CD4-positive, alpha-beta T cell treated with Interleukin-17A for 4 hours (primary cell): ENCODE measurements at regions not wholly inside any gene's neighbourhood (a gene's known extent, or its start where the extent isn't known, plus 50 kb on each side); places are given as distances from the start of the nearest gene placed in this dataset.
A peak's percentile ranks its signal among the peaks of the same experiment; 100 is the strongest.
"Not testable (repeated sequence)": the region's sequence is repeated elsewhere in the genome, so short reads cannot be mapped to it uniquely, and the experiment has no call there.

Experiments
- DNase-seq: peaks from one replicate; pipeline ENCODE4 v3.0.0-alpha.2; 2020; ENCODE audit warnings: mixed read lengths

DNA sequence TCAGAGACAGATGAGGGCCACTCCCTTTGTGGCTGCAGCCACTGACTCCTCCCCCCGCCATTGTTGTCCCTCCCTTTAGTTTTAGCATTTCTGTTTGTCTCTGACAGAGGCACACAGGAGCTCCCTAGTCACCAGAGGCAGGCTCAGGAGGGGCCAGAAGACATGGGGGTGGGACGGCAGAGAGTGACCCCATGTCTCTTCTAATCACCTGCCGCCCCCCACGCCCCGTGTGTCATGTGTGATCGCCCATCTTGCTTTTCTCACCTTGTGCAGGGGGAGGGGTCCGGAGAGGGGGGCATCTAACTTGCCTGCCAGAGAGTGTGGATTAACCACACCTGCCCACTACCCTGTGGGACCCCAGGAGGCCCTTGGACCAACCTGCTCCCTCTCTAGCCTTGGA, 246.7 kb upstream of the TP53TG3C start:
- not testable (repeated sequence) for DNase-seq

DNA sequence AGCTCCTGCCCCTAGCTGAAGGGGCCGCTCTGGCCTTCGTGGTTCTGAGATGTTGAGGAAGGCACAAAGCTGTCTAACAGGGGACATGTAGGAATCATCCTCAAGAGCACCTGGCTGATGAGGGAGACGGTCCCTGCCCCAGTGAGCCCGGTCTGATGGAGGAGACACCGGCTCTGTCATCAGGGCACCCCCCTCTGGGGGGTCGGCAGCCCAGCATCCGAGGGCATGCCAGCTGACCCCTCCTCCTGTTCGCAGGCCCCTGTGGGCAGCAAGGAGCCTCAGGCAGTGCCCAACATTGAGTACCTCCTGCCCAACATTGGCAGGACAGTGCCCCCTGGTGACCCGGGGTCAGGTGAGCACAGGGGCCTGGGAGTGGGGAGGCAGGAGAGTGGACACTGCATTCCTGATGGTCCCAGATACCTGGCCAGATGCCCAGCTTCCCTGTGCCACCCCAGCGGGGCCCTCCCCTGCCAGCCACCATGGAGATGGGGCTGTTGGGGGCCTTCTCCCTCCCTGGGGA, 247.9 kb upstream of the TP53TG3C start:
- peak; percentile 2 for DNase-seq

DNA sequence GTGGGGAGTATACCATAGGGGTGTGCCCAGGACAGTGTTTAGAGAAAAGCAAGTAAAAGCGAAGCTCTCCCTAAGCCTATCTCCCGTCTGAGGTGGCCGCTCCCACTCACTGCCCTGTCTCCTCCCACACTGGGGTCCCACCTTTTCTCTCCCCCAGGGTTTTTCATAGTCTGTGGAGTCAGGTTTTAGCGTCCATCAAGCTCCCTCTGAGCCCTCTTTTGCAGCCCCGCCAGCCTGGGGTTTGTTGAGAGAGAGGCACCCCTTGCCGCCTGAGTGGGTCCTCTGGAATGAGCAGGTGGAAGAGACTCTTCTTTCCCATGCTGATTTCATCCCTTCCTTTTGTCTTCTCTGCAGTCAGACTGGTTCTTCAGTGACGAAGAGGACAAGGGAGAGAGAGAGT, 248.7 kb upstream of the TP53TG3C start:
- not testable (repeated sequence) for DNase-seq

DNA sequence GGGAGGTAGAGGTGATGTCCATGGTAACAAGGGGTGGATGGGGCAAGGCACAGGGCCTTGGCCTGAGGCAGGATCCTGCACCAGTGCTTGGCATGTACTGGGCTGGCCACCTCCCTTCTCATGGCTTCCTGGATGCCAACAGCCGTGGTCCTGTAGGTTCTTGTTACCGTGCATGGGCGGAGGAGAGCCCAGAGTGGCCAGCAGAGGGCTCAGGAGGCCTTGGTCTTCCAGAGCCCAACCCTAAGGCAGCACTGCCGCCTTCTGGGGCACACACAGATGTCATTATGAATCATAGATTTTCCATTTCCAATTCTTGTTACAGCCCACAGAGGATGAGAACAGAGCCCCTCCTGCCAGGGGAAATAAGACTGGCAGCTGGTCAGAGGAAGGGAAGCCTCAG, 254.2 kb upstream of the TP53TG3C start:
- DNase-seq: not testable (repeated sequence)

DNA sequence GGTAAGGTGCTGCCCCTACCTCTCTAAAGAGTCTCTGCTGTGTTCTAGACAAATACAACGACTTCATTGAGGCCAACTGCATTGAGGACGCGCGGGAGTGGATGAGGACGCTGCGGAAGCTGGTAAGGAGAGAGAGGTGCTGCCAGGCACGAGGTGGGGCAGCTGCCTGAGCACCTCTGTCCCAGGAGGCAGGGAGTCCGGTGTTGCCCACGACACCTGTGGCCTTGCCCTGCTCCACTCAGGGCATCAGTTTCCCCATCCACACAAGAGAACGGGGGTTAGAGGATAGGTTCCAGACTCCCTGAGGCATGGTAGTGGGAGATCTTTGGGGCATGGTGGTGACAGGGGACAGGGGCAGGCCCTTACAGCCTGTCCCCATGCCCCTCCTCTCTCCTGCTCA, 256.1 kb upstream of the TP53TG3C start:
- not testable (repeated sequence) for DNase-seq

DNA sequence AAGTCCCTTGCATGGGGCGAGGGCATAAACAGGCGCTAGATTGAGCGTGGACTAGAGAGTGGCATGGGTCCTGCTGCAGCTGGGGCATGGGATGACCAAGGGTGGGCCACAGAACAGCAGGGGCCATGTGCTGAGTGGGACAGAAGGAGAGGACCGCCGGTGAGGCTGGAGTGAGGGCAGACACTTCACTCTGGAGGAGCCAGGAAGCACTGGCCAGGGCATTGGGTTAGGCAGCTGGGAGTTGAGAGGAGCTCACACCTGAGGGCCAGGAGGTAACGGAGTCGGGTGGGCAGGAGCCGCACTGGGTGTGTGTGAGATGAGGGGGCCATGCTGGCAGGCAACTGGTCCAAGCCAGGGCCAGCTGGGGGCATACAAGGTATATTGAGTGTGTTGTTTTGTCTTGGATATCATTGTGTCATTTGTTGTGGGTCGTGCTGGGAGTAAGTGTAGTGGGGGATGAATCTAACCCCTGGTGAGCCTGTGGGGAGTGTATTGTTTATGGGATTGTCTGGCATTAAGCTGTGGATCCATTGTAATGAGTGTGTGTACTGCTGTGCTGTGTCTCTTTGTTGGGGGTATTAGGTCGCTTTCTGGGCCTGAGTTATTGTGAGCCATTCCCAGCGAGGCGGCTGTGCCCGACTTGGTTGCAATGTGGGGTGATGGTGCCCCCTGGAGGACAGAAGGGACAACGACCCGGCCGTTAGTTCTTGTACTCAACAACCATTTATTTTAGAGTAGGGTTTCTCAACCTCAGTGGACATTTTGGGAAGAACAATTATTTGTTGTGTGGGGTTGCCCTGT, 256.5 kb upstream of the TP53TG3 start:
- DNase-seq: not testable (repeated sequence)

DNA sequence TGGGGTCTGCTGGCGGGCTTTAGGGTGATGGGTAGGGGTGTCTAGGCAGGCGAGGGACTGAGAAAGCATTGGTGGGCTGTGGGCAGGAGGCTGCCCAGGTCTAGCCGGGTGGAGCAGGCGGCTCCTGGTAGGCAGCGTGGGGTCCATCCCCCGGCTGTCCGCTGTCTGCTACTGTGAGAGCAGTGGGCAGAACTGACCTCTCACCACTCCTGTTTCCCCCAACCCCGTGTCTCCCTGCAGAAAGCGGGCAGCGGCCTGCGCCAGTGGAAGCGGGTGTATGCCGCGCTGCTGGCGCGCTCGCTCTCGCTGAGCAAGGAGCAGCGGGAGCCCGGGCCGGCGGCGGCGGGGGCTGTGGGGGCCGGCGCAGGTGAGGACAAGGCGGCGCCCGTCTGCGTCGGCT, 249.2 kb upstream of the TP53TG3 start:
- DNase-seq: not testable (repeated sequence)

DNA sequence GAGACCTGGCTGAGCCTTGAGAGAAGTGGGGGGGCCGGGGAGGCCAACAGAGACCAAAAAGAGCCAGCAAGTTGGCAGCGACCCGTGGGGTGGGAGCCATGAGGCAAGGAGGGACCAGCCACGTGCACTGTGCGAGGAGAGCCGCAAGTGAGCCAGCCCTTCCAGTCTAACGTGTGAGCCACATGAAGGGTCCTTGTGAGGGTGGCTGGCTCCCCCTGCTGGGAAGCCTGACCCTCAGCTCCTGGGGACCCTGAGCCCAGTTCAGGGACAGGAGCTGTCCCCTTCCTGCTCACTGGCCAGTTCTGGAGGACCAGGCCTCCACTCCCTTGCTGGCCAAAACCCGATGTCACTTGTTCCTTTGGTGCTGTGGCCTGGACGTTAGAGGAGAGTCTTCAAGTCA, 246.6 kb upstream of the TP53TG3 start:
- not testable (repeated sequence) for DNase-seq

DNA sequence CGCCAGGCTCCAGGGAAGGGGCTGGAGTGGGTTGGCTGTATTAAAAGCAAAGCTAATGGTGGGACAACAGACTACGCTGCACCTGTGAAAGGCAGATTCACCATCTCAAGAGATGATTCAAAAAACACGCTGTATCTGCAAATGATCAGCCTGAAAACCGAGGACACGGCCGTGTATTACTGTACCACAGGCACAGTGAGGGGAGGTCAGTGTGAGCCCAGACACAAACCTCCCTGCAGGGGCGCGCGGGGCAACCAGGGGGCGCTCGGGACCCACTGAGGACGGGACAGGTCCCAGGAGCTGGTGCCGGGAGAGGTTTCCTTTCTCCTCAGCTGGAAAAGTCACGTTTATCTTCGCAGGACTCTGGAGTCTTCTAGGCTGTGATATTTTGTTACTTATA, 239.4 kb upstream of the TP53TG3 start:
- not testable (repeated sequence) for DNase-seq

DNA sequence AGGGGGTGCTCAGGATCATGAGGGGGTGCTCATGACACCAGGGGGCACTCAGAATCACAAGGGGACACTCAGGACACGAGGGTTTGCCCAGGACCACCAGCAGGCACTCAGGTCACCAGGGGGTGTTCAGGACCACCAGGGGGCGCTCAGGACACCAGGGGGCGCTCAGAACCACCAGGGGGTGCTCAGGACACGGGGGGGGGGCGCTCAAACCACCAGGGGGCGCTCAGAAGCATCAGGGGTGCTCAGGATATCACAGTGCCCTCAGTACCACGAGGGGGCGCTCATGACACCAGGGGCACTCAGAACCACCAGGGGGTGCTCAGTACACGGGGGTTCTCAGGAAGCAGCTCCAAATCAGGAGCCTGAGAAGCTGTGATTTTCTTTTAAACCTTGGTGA, 221.8 kb upstream of the TP53TG3 start:
- DNase-seq: not testable (repeated sequence)

DNA sequence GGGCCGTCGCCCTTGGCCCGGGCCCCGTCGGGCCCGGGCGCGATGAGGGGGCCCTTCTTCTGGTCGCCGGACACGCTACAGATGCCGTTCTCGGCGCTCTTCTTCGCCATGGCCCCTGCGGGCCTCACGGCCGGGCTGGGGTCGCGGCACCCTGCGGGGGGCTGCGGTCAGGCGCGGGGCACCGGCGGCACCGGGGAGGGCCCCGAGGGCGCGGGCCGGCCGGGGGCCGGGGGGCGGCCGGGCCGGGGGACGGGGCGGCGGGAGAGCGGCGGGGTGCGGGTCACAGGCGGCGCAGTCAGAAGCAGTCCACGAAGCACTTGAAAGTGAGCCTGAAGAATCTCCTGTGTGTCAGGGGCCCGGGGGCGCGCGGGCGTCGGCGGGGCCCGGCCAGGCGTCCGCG, 209.4 kb upstream of the TP53TG3 start:
- not testable (repeated sequence) for DNase-seq

DNA sequence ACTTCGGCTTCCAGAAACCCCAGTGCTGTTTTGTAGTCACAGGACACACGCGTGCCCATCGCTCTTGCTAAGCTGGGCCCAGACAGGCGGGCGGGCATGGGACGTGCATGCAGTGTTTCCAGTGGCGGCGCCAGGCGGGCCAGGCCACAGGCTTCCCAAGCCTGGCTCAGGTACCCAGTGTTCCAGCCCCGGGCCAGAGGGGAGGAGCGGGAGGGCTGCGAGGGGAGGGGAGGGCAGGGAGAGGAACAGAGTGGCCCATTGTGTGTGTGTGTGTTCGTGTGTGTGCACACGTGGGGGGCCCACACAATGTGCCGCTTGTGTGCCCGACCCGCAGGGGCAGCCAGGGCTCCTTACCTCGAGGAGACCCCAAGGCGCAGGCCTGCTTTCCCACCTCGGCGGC, 208.6 kb upstream of the TP53TG3 start:
- DNase-seq: not testable (repeated sequence)

DNA sequence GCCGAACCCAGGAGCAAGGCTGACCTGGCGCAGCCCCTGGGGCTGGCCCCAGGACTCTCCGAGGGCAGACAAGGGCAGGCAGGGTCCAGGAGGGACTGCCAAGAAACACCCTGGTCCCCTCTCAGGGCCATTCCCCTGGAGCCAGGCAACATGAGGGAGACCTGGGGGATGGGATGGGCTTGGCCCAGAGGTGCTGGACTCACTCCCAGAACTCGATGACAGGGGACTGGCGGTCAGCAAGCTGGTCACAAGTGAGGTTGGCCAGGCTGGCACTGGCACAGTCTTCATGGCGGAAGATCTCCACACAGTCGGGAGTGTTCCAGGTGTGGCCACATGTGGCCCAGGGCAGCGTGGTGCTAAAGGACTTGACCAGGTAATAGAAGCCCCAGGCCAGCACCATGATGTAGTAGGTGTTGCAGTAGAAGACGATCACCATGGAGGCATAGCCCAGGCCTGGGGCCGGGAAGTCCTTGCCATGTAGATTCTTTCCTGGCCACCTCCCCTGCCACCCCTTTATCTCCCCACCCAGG, 206.4 kb upstream of the TP53TG3 start:
- not testable (repeated sequence) for DNase-seq

DNA sequence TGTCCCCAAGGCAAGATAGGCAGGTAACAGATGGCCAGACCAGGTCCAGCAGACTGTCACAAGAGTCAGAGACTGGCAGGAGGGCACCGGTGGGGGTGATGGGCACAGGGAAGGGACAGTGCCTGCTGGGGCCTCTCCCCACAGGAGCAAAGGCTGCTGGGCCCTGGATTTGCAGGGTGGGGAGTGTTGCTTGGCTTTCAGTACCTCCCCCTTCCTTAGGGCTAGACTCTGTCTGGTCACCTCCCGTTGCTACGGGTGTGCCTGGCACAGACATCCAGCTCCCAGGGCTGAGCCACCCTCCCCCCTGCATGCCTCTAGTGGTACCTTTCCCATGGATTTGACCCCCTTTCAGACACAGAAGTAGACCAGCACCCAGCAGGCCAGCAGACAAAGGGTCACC, 205.7 kb upstream of the TP53TG3 start:
- not testable (repeated sequence) for DNase-seq

DNA sequence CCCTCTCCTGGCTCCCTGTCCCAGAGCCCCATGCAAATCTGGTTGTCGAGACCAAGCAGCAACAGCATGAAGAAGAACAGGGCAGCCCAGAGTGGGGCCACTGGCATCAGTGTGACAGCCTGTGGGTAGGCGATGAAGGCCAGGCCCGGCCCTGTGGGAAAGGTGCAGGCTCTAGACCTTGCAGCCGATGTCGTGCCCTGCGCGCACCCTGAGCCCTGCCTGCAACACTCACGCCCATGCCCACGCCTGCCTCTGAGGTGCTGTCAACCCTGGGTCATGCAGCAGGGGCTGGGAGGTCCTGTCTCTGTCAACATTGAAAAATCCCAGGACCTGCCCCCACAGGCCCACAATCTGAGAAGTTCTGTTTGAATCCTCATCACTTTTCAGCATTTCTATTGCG, 204.0 kb upstream of the TP53TG3 start:
- not testable (repeated sequence) for DNase-seq

DNA sequence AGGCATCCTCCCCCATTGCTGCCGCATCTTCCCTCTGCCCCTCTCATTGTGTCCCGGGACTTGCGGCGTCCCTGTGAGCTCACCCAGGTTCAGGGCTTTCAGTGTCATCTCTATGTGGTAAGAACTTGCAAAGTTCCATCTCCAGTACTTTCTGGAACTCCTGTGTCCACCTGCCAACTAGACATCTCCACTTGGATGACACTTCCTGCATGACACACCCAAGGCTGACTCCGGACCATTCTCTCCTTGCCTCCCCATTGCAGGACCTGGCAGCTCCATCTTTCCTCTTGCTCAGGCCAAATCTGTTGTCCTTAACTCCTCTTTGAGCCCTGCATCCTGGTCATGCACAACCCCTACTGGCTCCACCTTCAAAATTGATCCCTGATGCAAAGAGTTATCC, 200.8 kb upstream of the TP53TG3 start:
- not testable (repeated sequence) for DNase-seq

DNA sequence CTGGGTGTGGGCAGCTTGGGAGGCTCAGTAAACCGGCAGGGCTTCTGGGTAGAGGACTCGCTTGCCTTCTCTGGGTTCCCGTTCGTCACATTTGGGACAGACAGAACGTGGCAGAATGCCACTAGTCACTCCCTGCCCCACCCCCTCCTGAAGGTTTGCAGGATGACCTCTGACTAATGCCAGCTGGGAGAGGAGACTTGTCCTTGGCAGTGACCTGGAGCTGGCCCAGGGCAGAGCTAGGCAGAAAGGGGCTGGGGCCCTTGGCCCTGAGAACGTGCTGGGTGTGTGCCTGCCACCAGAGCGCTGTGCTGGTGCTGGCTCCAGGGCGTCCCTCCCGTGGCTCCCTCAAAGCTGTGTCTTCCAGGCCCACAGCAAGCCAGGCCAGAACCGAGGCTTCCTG, 197.8 kb upstream of the TP53TG3 start:
- DNase-seq: not testable (repeated sequence)

DNA sequence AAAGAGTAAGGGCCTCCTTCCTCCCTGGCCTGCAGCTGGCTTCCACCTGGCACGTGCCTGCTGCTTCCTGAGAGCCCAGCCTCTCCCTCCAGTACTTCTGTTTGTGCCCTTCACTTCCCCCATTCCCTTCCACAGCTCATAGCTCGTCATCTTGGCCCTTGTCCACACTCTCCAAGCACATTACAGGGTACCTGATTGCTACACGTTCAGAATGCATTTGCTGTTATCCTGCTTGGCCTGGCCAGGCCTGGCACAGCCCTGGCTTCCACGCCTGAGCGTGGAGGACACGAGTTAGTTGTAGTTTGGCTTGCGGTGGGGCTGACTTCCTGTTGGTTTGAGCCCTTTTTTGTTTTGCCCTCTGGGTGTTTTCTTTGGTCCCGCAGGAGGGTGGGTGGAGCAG, 197.2 kb upstream of the TP53TG3 start:
- not testable (repeated sequence) for DNase-seq

DNA sequence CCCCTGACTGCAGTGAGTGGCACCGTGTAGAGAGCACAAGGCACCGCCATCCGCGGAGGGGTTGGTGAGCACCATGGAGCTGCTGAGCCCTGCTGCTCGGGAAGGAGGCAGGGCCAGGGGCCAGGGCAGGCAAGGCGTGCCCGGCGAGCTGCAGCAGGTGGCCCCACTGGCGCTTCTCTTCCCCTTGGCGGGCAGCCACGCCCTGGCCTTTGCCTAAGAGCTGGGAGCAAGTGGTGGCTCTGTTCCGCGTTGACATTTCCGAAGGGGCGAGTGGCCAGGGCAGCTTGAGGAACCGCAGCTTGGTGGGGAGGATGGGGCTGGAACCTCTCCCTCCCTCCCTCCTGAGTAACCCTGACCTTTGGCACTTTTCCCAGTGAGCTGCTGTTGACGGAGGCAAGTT, 194.7 kb upstream of the TP53TG3 start:
- not testable (repeated sequence) for DNase-seq

DNA sequence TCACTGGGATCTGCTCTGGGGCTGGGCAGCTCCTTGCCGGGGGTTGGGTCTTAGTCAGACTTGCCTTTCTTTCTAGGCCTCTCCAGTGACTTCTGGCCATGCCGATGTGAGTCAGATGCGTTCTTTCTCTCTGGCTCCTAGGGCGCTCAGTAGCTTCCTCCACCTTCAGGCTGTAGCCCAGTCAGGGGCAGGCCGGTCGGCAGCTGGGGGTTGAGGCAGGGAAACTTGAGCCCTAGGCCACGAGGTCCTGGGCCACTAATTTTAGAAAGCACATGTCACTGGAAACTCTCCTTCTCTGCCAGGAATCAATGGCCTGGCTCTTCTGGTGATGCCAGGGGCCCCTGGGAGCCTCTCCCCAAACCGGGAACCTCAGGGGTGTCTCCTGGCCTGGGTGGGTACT, 192.4 kb upstream of the TP53TG3 start:
- DNase-seq: not testable (repeated sequence)

DNA sequence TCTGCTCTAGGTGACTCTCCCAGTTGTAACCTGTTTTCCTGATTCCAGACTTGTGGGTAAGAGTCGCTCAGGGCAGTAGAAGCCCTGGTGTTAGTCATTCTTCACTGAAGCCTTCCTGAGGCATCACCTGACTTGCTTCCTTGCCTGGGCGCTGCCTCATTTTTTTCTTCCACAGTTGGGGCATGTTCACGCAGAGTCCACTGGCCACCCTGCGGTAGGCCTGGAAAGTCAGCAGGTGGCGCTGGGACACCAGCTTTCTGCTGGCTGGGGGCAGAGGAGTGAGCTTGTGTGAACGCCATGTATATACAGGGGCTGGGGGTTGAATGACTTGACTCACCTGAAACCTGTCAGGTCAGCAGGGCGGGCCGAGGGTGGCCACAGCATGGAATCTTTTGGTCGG, 189.3 kb upstream of the TP53TG3 start:
- not testable (repeated sequence) for DNase-seq

DNA sequence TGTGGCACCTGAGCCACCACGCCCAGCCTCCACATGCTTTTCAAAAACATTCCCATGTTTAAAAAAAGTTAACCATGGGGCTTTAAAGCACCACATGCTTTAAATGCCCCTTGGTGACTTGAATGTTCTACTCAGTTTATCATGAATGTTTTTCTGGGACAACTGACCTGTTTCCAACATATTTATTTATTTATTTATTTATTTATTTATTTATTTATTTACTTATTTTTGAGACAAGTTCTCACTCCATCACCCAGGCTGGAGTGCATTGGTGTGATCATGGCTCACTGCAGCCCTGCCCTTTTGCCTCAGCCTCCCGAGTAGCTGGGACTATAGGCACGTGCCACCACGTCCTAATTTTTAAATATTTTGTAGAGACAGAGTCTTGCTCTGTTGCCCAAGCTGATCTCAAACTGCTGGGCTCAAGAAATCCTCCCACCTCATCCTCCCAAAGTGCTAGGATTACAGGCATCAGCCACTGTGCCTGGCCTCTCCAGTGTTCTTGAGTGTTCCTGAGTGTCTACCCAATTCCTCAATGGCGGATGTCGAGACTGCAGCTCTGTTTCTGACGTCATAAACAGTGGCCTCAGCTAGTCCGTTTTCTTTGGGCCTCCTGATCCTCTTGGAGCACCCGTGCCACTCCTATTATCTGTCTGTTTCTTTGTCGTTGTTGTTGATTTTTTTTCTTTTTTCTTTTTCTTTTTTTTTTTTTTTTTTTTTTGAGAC, 185.7 kb upstream of the TP53TG3 start:
- not testable (repeated sequence) for DNase-seq

DNA sequence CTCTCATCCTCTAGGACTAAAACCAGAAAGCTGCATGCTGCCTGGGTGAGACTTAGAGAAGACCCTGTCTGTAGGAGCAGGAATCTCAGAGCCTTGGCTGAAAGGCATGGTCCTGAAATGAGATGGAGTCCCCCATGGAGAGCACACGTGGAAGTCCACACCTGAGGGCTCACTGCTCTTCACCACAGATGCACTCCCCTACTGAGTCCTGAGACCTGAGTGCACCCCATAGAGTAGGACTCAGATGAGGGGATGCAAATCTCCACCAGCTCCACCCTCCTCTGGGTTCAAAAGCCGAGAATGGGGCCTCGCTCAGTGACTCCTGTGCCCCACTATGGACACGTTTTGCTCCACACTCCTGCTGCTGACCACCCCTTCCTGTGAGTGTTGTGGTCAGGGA, 171.4 kb upstream of the TP53TG3 start:
- DNase-seq: not testable (repeated sequence)

DNA sequence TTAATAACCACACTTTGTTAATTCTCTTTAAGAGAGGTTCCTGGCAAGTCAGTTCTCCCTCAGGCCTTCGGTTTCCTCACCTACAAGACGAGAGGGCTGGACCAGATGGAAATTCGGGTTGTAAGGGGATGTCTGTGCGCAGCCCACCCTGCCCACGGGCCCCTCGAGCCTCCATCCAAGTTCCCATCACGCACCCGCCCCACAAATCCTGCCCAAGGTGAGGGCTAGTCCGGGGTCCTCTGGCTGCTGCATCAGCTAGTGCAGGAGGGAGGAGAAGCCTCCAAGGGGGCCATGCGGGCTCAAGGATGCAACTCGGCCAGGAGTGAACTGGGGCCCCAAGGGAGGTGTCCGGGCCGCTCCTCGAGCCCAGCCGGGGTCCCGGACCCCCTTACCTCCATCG, 169.6 kb upstream of the TP53TG3 start:
- not testable (repeated sequence) for DNase-seq
